B cell (primary cell): ENCODE measurements at regions not wholly inside any gene's neighbourhood (a gene's known extent, or its start where the extent isn't known, plus 50 kb on each side); places are given as distances from the start of the nearest gene placed in this dataset.

Experiments used
- ATAC-seq: fragments of 200-7000 bp; cut with Tn5 transposase; one replicate; pipeline ENCODE4 v1.10.0; 2021; ENCODE audit warnings: low read depth, mild to moderate bottlenecking, moderate number of reproducible peaks, moderate library complexity
- CTCF ChIA-PET: fragments of 350-600 bp; sonication (Branson Sonifier 250); formaldehyde crosslinking; loops from one replicate; lab custom pipeline; 2021; ENCODE audit warnings: antibody characterized with exemption, inconsistent platforms; lab: Charles Lee
- POLR2A ChIA-PET: fragments of 350-600 bp; sonication (Branson Sonifier 250); formaldehyde crosslinking; loops from one replicate; lab custom pipeline; 2021; ENCODE audit warnings: antibody characterized with exemption; lab: Charles Lee
- DNase-seq: peaks from one replicate; pipeline ENCODE4 v3.0.0; 2013
- H2AFZ ChIP-seq: 2 replicates; pipeline ENCODE4 v1.6.1; 2012; ENCODE audit warnings: mild to moderate bottlenecking, low read depth, low read length; ENCODE audit not compliant: insufficient read depth, poor library complexity, severe bottlenecking
- H3K27ac ChIP-seq, 2 donors: 1 replicate in 1 of 2; 2 replicates in 1 of 2; pipeline ENCODE4 v1.5.1; 2012 to 2013; ENCODE audit warnings: low read length in 2 of 2, mild to moderate bottlenecking in 2 of 2, moderate library complexity in 1 of 2
- H3K27me3 ChIP-seq, 4 experiments: fragments of 200-600 bp in 1 of 4; sonication (generic) in 1 of 4; replicated peaks in 1 of 4; 1 replicate in 2 of 4; 2 replicates in 2 of 4; pipeline versions ENCODE4 v1.6.1 to v1.7.0; 2013 to 2016; ENCODE audit warnings: low read length in 3 of 4, mild to moderate bottlenecking in 2 of 4, mixed read lengths in 1 of 4, moderate library complexity in 1 of 4; ENCODE audit not compliant: insufficient read depth in 4 of 4, control insufficient read depth in 3 of 4; ENCODE audit errors: control extremely low read depth in 1 of 4
- H3K36me3 ChIP-seq, 2 experiments: replicated peaks in 1 of 2; 1 replicate in 1 of 2; 2 replicates in 1 of 2; pipeline versions ENCODE4 v1.6.1 to v1.7.1; 2013; ENCODE audit warnings: low read length in 1 of 2; ENCODE audit not compliant: insufficient read depth in 2 of 2, control insufficient read depth in 1 of 2; ENCODE audit errors: control extremely low read depth in 1 of 2, extremely low read depth in 1 of 2
- H3K4me1 ChIP-seq, 2 donors: fragments of 200-600 bp in 1 of 2; sonication (generic) in 1 of 2; 1 replicate in 1 of 2; 2 replicates in 1 of 2; pipeline versions ENCODE4 v1.5.1 to v1.6.1; 2013 to 2017; ENCODE audit warnings: low read length in 2 of 2; ENCODE audit not compliant: control insufficient read depth in 2 of 2, insufficient read depth in 2 of 2
- H3K4me2 ChIP-seq: replicated peaks from 2 replicates; pipeline ENCODE3; 2012; ENCODE audit warnings: mild to moderate bottlenecking, low read depth, low read length; ENCODE audit not compliant: poor library complexity, severe bottlenecking
- H3K4me3 ChIP-seq, 5 experiments: fragments of 200-600 bp in 1 of 5; sonication (generic) in 1 of 5; 1 replicate in 3 of 5; 2 replicates in 2 of 5; pipeline versions ENCODE4 v1.5.1 to v1.7.0; 2011 to 2016; ENCODE audit warnings: low read length in 4 of 5, mild to moderate bottlenecking in 4 of 5, low read depth in 2 of 5, control low read depth in 1 of 5, moderate library complexity in 1 of 5; ENCODE audit not compliant: insufficient read depth in 1 of 5; ENCODE audit errors: control extremely low read depth in 1 of 5, extremely low read depth in 1 of 5
- H3K79me2 ChIP-seq: fragments of 200-600 bp; sonication (generic); one replicate; pipeline ENCODE4 v1.6.0; 2016; ENCODE audit warnings: low read length; ENCODE audit not compliant: control insufficient read depth, insufficient read depth
- H3K9ac ChIP-seq: fragments of 200-600 bp; sonication (generic); 2 replicates; pipeline ENCODE4 v1.6.1; 2017; ENCODE audit warnings: mild to moderate bottlenecking, low read length, moderate library complexity
- H3K9me3 ChIP-seq, 3 donors: one replicate each; pipeline versions ENCODE4 v1.6.1 to v1.7.1; 2013; ENCODE audit warnings: low read length in 2 of 3; ENCODE audit not compliant: control insufficient read depth in 2 of 3, insufficient read depth in 1 of 3; ENCODE audit errors: control extremely low read depth in 1 of 3
- H4K20me1 ChIP-seq: 2 replicates; pipeline ENCODE4 v1.6.0; 2012; ENCODE audit warnings: mild to moderate bottlenecking, low read length; ENCODE audit not compliant: insufficient read depth, control insufficient read depth, poor library complexity, severe bottlenecking
- H3K27ac Mint-ChIP-seq: one replicate; pipeline ENCODE4 v1.8.0; 2021; ENCODE audit warnings: mixed read lengths
- H3K27me3 Mint-ChIP-seq: one replicate; pipeline ENCODE4 v1.8.0; 2021; ENCODE audit warnings: mixed read lengths
- H3K4me1 Mint-ChIP-seq: one replicate; pipeline ENCODE4 v1.8.0; 2021; ENCODE audit warnings: mixed read lengths
- H3K4me3 Mint-ChIP-seq: one replicate; pipeline ENCODE4 v1.8.0; 2021; ENCODE audit warnings: mixed read lengths
- H3K9me3 Mint-ChIP-seq: one replicate; pipeline ENCODE4 v1.8.0; 2022; ENCODE audit warnings: mixed read lengths; ENCODE audit not compliant: insufficient read depth
- EZH2 ChIP-seq: IDR thresholded peaks from 2 replicates; pipeline ENCODE4 v1.6.1; 2012; ENCODE audit warnings: borderline replicate concordance, low read depth, mild to moderate bottlenecking, moderate library complexity, low read length; ENCODE audit not compliant: insufficient read depth, poor library complexity, severe bottlenecking
- WGBS: methylation state at CpG from one replicate; pipeline ENCODE4 v1.1.5; 2013; ENCODE audit warnings: missing lambda C conversion rate; ENCODE audit not compliant: insufficient coverage; 5-methylcytosine and 5-hydroxymethylcytosine counted together
- intact Hi-C: fragments of 100-400 bp; cut with micrococcal nuclease; formaldehyde crosslinking; loops from one replicate; pipeline ENCODE4 v1.10.0; 2022
- TF ChIP-seq, protein P1 (sequence below): fragments of 200-600 bp; IDR thresholded peaks from one replicate; pipeline ENCODE4 v1.8.0; 2022; ENCODE audit warnings: antibody characterized with exemption, mild to moderate bottlenecking

- no peaks in the 10 kb centered on the region for H3K4me1 ChIP-seq
- ChIA-PET POLR2A (no interaction called here), CTCF (no interaction called here)
- no peaks in the 10 kb centered on the region for H3K9me3 ChIP-seq
- no peak overlapping the region for H3K27ac Mint-ChIP-seq
- H3K4me3 Mint-ChIP-seq = no peak overlapping the region
- H3K27me3 Mint-ChIP-seq = no peaks in the 10 kb centered on the region
- H3K4me2 ChIP-seq = no peak overlapping the region
- H2AFZ ChIP-seq = no peak overlapping the region
- H3K79me2 ChIP-seq = no peaks in the 10 kb centered on the region
- no peak for DNase-seq
- H3K9ac ChIP-seq = no peak overlapping the region
- no peaks in the 10 kb centered on the region for H3K4me1 Mint-ChIP-seq
- H3K36me3 ChIP-seq = no peaks in the 10 kb centered on the region
- no peak overlapping the region for H3K4me3 ChIP-seq
- no peaks in the 10 kb centered on the region for H3K9me3 Mint-ChIP-seq
- no peaks in the 10 kb centered on the region for H3K27me3 ChIP-seq
- ATAC-seq = no peak
- no peak for TF ChIP-seq EZH2
- TF ChIP-seq, protein P1, sequence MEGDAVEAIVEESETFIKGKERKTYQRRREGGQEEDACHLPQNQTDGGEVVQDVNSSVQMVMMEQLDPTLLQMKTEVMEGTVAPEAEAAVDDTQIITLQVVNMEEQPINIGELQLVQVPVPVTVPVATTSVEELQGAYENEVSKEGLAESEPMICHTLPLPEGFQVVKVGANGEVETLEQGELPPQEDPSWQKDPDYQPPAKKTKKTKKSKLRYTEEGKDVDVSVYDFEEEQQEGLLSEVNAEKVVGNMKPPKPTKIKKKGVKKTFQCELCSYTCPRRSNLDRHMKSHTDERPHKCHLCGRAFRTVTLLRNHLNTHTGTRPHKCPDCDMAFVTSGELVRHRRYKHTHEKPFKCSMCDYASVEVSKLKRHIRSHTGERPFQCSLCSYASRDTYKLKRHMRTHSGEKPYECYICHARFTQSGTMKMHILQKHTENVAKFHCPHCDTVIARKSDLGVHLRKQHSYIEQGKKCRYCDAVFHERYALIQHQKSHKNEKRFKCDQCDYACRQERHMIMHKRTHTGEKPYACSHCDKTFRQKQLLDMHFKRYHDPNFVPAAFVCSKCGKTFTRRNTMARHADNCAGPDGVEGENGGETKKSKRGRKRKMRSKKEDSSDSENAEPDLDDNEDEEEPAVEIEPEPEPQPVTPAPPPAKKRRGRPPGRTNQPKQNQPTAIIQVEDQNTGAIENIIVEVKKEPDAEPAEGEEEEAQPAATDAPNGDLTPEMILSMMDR = no peak
- WGBS = 100% methylated on average over 1 of the region's 2 CpGs
- no peak overlapping the region for H3K27ac ChIP-seq
- intact Hi-C loops = no loop called here
- H4K20me1 ChIP-seq = no peaks in the 10 kb centered on the region
Measured at GRCh38 chr9:100880284-100880683, 148.2 kb upstream of the PLPPR1 start.

GRCh38 chr9:100884518-100884917 lies 144.0 kb upstream of the PLPPR1 start:
- no peak overlapping the region for H3K9ac ChIP-seq
- no peaks in the 10 kb centered on the region for H3K27me3 Mint-ChIP-seq

More at GRCh38 chr9:100884518-100884917, 144.0 kb upstream of the PLPPR1 start:
- TF ChIP-seq EZH2 = no peak
- TF ChIP-seq, protein P1 = no peak
- POLR2A ChIA-PET = no interaction called here
- Mint-ChIP-seq H3K27ac (no peak overlapping the region), H3K9me3 (no peaks in the 10 kb centered on the region), H3K4me3 (no peak overlapping the region), H3K4me1 (no peaks in the 10 kb centered on the region)
- intact Hi-C loops = no loop called here
- H3K79me2 ChIP-seq = no peaks in the 10 kb centered on the region
- H3K4me2 ChIP-seq = no peak overlapping the region
- 100% methylated on average over 1 of the region's 4 CpGs for WGBS
- H4K20me1 ChIP-seq = no peaks in the 10 kb centered on the region
- DNase-seq (no peak), ATAC-seq (no peak)
- H3K4me3 ChIP-seq = no peak overlapping the region
- no peak overlapping the region for H3K27ac ChIP-seq
- no peaks in the 10 kb centered on the region for H3K27me3 ChIP-seq
- CTCF ChIA-PET = no interaction called here
- no peaks in the 10 kb centered on the region for H3K9me3 ChIP-seq
- H3K36me3 ChIP-seq = no peaks in the 10 kb centered on the region
- no peaks in the 10 kb centered on the region for H3K4me1 ChIP-seq
- H2AFZ ChIP-seq = no peak overlapping the region
